GM23338 (cell line): ENCODE measurements at regions not wholly inside any gene's neighbourhood (a gene's known extent, or its start where the extent isn't known, plus 50 kb on each side); places are given as distances from the start of the nearest gene placed in this dataset.

Source experiments
- ATAC-seq: fragments of 200-7000 bp; cut with Tn5 transposase; 3 replicates; pipeline ENCODE4 v1.9.1; 2020
- DNase-seq: peaks from one replicate; pipeline ENCODE4 v3.0.0-alpha.2; 2015; ENCODE audit warnings: low spot score
- H2AFZ ChIP-seq: fragments of 200-600 bp; sonication (generic); 2 replicates; pipeline ENCODE4 v1.8.0; 2016; ENCODE audit warnings: antibody characterized with exemption, mild to moderate bottlenecking, moderate library complexity
- H3F3A ChIP-seq: fragments of 200-600 bp; sonication (generic); replicated peaks from 2 replicates; pipeline ENCODE4 v1.8.0; 2017; ENCODE audit warnings: antibody characterized with exemption, mixed run types, low read depth
- H3K27ac ChIP-seq: fragments of 200-600 bp; sonication (generic); 2 replicates; pipeline ENCODE4 v1.6.1; 2016; ENCODE audit warnings: low read depth
- H3K27me3 ChIP-seq: fragments of 200-600 bp; sonication (generic); 2 replicates; pipeline ENCODE4 v1.8.0; 2016; ENCODE audit warnings: mild to moderate bottlenecking, mixed run types, moderate library complexity; ENCODE audit not compliant: insufficient read depth
- H3K36me3 ChIP-seq: fragments of 200-600 bp; sonication (generic); 2 replicates; pipeline ENCODE4 v1.8.0; 2016; ENCODE audit warnings: mild to moderate bottlenecking; ENCODE audit not compliant: insufficient read depth
- H3K4me1 ChIP-seq: fragments of 200-600 bp; sonication (generic); 2 replicates; pipeline ENCODE4 v1.8.0; 2016; ENCODE audit warnings: mild to moderate bottlenecking, moderate library complexity; ENCODE audit not compliant: insufficient read depth
- H3K4me2 ChIP-seq: fragments of 200-600 bp; sonication (generic); 2 replicates; pipeline ENCODE4 v1.7.1; 2017; ENCODE audit warnings: mixed run types
- H3K4me3 ChIP-seq: fragments of 200-600 bp; sonication (generic); 2 replicates; pipeline ENCODE4 v1.6.1; 2016; ENCODE audit warnings: mixed run types
- H3K79me2 ChIP-seq: fragments of 200-600 bp; sonication (generic); replicated peaks from 2 replicates; pipeline ENCODE4 v1.8.0; 2017; ENCODE audit warnings: mild to moderate bottlenecking; ENCODE audit not compliant: insufficient read depth
- H3K9me2 ChIP-seq: fragments of 200-600 bp; sonication (generic); 2 replicates; pipeline ENCODE4 v1.8.0; 2017; ENCODE audit not compliant: insufficient read depth
- H4K20me1 ChIP-seq: fragments of 200-600 bp; sonication (generic); replicated peaks from 2 replicates; pipeline ENCODE4 v1.8.0; 2017; ENCODE audit warnings: mild to moderate bottlenecking; ENCODE audit not compliant: insufficient read depth
- H3K27ac Mint-ChIP-seq: 2 replicates; pipeline ENCODE4 v1.8.0; 2020; ENCODE audit warnings: inconsistent platforms, mild to moderate bottlenecking, moderate library complexity, mixed read lengths
- H3K27me3 Mint-ChIP-seq: 3 replicates; pipeline ENCODE4 v1.8.0; 2022; ENCODE audit warnings: low read depth, mild to moderate bottlenecking, moderate library complexity, mixed read lengths, inconsistent platforms; ENCODE audit not compliant: insufficient read depth, poor library complexity
- H3K36me3 Mint-ChIP-seq: 3 replicates; pipeline ENCODE4 v1.8.0; 2021; ENCODE audit warnings: low read depth, mild to moderate bottlenecking, inconsistent platforms, moderate library complexity, mixed read lengths
- H3K4me1 Mint-ChIP-seq: 3 replicates; pipeline ENCODE4 v1.8.0; 2020; ENCODE audit warnings: mild to moderate bottlenecking, inconsistent platforms, mixed read lengths
- H3K4me3 Mint-ChIP-seq: 3 replicates; pipeline ENCODE4 v1.8.0; 2021; ENCODE audit warnings: moderate library complexity, mild to moderate bottlenecking, inconsistent platforms, mixed read lengths
- H3K9me3 Mint-ChIP-seq: 3 replicates; pipeline ENCODE4 v1.8.0; 2020; ENCODE audit warnings: moderate library complexity, mild to moderate bottlenecking, inconsistent platforms, mixed read lengths
- CREB1 ChIP-seq: fragments of 250-450 bp; sonication (Bioruptor Pico); IDR thresholded peaks from 2 replicates; pipeline ENCODE4 v1.5.0; 2020; ENCODE audit warnings: low read depth, mild to moderate bottlenecking, moderate library complexity
- EZH2 ChIP-seq: fragments of 200-600 bp; sonication (generic); IDR thresholded peaks from one replicate; pipeline ENCODE4 v1.8.0; 2017; ENCODE audit warnings: antibody characterized with exemption, mild to moderate bottlenecking, low read depth; ENCODE audit not compliant: unreplicated experiment
- EZH2phosphoT487 ChIP-seq: fragments of 200-600 bp; sonication (generic); IDR thresholded peaks from one replicate; pipeline ENCODE4 v1.8.1; 2018; ENCODE audit warnings: antibody characterized with exemption; ENCODE audit not compliant: unreplicated experiment
- JUNB ChIP-seq: IDR thresholded peaks from one replicate; pipeline ENCODE4 v1.6.1; 2016; ENCODE audit warnings: antibody characterized with exemption; ENCODE audit not compliant: unreplicated experiment
- NANOG ChIP-seq: IDR thresholded peaks from 2 replicates; pipeline ENCODE4 v1.6.1; 2016; ENCODE audit warnings: antibody characterized with exemption, borderline replicate concordance
- POLR2AphosphoS5 ChIP-seq: IDR thresholded peaks from 2 replicates; pipeline ENCODE4 v1.6.1; 2016; ENCODE audit warnings: antibody characterized with exemption, low read depth
- STAT1 ChIP-seq: IDR thresholded peaks from one replicate; pipeline ENCODE4 v1.6.1; 2016; ENCODE audit warnings: antibody characterized with exemption; ENCODE audit not compliant: unreplicated experiment
- ZNF114 ChIP-seq: fragments of 250-450 bp; sonication (Bioruptor Pico); IDR thresholded peaks from 2 replicates; pipeline ENCODE4 v1.5.0; 2020; ENCODE audit warnings: mild to moderate bottlenecking, moderate library complexity
- ZNF331 ChIP-seq: fragments of 250-450 bp; sonication (Bioruptor Pico); IDR thresholded peaks from 2 replicates; pipeline ENCODE4 v1.5.0; 2020; ENCODE audit warnings: low read depth, mild to moderate bottlenecking, moderate library complexity
- TF ChIP-seq, protein P1 (sequence below), 2 experiments: fragments of 200-600 bp in 1 of 2; sonication (generic) in 1 of 2; conservative IDR thresholded peaks; 2 replicates each; pipeline versions ENCODE4 v1.5.1 to v1.6.1; 2016 to 2017; ENCODE audit warnings: antibody characterized with exemption in 2 of 2, low read depth in 2 of 2, mild to moderate bottlenecking in 2 of 2, moderate library complexity in 1 of 2
- TF ChIP-seq, protein P2 (sequence below): fragments of 250-450 bp; sonication (Bioruptor Pico); IDR thresholded peaks from 2 replicates; pipeline ENCODE4 v1.5.0; 2020; ENCODE audit warnings: mild to moderate bottlenecking, moderate library complexity
- TF ChIP-seq, protein P3 (sequence below): IDR thresholded peaks from one replicate; pipeline ENCODE4 v1.6.1; 2018; ENCODE audit warnings: antibody characterized with exemption; ENCODE audit not compliant: unreplicated experiment
- TF ChIP-seq, protein P4 (sequence below): IDR thresholded peaks from 2 replicates; pipeline ENCODE4 v1.6.1; 2016; ENCODE audit warnings: antibody characterized with exemption

DNA sequence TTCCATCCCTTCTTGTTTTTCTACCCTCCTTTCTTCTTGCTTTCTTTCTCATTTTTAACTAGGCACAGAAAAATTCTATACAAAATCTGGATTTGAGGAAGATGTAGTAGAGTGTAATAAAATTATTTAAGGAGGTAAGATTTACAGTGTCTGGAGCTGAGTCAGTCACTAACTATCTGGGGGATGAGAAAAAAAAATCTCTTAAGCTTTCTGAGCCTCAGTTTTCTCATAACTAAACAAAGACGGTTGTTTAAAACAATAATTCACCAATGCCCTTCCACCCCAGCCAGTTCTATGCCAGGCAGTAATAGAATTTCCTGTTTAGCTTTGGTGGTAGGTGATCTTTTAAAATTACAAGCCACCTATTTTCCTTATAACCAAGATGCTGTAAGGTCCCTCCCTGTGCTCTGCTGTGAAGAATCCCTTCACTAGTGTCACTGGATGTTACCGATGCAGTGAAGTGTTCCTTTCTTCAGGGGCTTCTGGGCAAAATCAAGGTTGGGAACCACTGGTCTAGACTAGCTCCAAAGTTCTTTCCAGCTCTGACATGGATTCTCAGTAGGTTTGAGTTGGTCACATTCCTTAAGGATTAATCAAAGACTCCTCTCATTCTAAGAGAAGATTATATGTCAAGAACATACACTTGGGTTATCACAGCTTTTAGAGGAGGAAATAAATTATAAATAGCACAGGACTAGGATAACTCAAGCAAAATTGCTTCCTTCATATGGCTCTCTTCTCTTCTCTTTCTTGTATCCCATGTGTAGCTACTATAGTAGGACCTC is 289.0 kb downstream of the CDH2 start:
- no peaks in the 10 kb centered on the region for H3K27me3 Mint-ChIP-seq
- H3F3A ChIP-seq, result no peaks in the 10 kb centered on the region
- no peak for TF ChIP-seq JUNB
- no peak for TF ChIP-seq POLR2AphosphoS5
- TF ChIP-seq, protein P1, sequence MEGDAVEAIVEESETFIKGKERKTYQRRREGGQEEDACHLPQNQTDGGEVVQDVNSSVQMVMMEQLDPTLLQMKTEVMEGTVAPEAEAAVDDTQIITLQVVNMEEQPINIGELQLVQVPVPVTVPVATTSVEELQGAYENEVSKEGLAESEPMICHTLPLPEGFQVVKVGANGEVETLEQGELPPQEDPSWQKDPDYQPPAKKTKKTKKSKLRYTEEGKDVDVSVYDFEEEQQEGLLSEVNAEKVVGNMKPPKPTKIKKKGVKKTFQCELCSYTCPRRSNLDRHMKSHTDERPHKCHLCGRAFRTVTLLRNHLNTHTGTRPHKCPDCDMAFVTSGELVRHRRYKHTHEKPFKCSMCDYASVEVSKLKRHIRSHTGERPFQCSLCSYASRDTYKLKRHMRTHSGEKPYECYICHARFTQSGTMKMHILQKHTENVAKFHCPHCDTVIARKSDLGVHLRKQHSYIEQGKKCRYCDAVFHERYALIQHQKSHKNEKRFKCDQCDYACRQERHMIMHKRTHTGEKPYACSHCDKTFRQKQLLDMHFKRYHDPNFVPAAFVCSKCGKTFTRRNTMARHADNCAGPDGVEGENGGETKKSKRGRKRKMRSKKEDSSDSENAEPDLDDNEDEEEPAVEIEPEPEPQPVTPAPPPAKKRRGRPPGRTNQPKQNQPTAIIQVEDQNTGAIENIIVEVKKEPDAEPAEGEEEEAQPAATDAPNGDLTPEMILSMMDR (conservative IDR thresholded peaks at IDR 0.05; ENCODE audit: low read depth in 2 of 2), result no peak
- TF ChIP-seq, protein P2, sequence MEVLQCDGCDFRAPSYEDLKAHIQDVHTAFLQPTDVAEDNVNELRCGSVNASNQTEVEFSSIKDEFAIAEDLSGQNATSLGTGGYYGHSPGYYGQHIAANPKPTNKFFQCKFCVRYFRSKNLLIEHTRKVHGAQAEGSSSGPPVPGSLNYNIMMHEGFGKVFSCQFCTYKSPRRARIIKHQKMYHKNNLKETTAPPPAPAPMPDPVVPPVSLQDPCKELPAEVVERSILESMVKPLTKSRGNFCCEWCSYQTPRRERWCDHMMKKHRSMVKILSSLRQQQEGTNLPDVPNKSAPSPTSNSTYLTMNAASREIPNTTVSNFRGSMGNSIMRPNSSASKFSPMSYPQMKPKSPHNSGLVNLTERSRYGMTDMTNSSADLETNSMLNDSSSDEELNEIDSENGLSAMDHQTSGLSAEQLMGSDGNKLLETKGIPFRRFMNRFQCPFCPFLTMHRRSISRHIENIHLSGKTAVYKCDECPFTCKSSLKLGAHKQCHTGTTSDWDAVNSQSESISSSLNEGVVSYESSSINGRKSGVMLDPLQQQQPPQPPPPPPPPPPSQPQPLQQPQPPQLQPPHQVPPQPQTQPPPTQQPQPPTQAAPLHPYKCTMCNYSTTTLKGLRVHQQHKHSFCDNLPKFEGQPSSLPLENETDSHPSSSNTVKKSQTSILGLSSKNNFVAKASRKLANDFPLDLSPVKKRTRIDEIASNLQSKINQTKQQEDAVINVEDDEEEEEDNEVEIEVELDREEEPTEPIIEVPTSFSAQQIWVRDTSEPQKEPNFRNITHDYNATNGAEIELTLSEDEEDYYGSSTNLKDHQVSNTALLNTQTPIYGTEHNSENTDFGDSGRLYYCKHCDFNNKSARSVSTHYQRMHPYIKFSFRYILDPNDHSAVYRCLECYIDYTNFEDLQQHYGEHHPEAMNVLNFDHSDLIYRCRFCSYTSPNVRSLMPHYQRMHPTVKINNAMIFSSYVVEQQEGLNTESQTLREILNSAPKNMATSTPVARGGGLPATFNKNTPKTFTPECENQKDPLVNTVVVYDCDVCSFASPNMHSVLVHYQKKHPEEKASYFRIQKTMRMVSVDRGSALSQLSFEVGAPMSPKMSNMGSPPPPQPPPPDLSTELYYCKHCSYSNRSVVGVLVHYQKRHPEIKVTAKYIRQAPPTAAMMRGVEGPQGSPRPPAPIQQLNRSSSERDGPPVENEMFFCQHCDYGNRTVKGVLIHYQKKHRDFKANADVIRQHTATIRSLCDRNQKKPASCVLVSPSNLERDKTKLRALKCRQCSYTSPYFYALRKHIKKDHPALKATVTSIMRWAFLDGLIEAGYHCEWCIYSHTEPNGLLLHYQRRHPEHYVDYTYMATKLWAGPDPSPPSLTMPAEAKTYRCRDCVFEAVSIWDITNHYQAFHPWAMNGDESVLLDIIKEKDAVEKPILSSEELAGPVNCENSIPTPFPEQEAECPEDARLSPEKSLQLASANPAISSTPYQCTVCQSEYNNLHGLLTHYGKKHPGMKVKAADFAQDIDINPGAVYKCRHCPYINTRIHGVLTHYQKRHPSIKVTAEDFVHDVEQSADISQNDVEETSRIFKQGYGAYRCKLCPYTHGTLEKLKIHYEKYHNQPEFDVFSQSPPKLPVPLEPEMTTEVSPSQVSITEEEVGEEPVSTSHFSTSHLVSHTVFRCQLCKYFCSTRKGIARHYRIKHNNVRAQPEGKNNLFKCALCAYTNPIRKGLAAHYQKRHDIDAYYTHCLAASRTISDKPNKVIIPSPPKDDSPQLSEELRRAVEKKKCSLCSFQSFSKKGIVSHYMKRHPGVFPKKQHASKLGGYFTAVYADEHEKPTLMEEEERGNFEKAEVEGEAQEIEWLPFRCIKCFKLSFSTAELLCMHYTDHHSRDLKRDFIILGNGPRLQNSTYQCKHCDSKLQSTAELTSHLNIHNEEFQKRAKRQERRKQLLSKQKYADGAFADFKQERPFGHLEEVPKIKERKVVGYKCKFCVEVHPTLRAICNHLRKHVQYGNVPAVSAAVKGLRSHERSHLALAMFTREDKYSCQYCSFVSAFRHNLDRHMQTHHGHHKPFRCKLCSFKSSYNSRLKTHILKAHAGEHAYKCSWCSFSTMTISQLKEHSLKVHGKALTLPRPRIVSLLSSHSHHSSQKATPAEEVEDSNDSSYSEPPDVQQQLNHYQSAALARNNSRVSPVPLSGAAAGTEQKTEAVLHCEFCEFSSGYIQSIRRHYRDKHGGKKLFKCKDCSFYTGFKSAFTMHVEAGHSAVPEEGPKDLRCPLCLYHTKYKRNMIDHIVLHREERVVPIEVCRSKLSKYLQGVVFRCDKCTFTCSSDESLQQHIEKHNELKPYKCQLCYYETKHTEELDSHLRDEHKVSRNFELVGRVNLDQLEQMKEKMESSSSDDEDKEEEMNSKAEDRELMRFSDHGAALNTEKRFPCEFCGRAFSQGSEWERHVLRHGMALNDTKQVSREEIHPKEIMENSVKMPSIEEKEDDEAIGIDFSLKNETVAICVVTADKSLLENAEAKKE, result no peak
- no peak for TF ChIP-seq ZNF331 (CRISPR knock-in tag)
- TF ChIP-seq CREB1 (CRISPR knock-in tag), result no peak
- TF ChIP-seq STAT1, result no peak
- TF ChIP-seq, protein P3, sequence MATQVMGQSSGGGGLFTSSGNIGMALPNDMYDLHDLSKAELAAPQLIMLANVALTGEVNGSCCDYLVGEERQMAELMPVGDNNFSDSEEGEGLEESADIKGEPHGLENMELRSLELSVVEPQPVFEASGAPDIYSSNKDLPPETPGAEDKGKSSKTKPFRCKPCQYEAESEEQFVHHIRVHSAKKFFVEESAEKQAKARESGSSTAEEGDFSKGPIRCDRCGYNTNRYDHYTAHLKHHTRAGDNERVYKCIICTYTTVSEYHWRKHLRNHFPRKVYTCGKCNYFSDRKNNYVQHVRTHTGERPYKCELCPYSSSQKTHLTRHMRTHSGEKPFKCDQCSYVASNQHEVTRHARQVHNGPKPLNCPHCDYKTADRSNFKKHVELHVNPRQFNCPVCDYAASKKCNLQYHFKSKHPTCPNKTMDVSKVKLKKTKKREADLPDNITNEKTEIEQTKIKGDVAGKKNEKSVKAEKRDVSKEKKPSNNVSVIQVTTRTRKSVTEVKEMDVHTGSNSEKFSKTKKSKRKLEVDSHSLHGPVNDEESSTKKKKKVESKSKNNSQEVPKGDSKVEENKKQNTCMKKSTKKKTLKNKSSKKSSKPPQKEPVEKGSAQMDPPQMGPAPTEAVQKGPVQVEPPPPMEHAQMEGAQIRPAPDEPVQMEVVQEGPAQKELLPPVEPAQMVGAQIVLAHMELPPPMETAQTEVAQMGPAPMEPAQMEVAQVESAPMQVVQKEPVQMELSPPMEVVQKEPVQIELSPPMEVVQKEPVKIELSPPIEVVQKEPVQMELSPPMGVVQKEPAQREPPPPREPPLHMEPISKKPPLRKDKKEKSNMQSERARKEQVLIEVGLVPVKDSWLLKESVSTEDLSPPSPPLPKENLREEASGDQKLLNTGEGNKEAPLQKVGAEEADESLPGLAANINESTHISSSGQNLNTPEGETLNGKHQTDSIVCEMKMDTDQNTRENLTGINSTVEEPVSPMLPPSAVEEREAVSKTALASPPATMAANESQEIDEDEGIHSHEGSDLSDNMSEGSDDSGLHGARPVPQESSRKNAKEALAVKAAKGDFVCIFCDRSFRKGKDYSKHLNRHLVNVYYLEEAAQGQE, result no peak
- TF ChIP-seq, protein P4, sequence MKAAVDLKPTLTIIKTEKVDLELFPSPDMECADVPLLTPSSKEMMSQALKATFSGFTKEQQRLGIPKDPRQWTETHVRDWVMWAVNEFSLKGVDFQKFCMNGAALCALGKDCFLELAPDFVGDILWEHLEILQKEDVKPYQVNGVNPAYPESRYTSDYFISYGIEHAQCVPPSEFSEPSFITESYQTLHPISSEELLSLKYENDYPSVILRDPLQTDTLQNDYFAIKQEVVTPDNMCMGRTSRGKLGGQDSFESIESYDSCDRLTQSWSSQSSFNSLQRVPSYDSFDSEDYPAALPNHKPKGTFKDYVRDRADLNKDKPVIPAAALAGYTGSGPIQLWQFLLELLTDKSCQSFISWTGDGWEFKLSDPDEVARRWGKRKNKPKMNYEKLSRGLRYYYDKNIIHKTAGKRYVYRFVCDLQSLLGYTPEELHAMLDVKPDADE, result no peak
- TF ChIP-seq NANOG, result no peak
- TF ChIP-seq ZNF114 (CRISPR knock-in tag), result no peak
- TF ChIP-seq EZH2, result no peak
- TF ChIP-seq EZH2phosphoT487, result no peak

More for the DNA sequence above, 289.0 kb downstream of the CDH2 start:
- no peak for ATAC-seq
- H3K36me3 ChIP-seq, result no peaks in the 10 kb centered on the region
- no peak for DNase-seq
- no peak overlapping the region for H3K4me3 Mint-ChIP-seq
- H4K20me1 ChIP-seq, result no peaks in the 10 kb centered on the region
- H3K79me2 ChIP-seq, result no peaks in the 10 kb centered on the region
- H3K27me3 ChIP-seq, result no peaks in the 10 kb centered on the region
- H2AFZ ChIP-seq, result no peak overlapping the region
- no peak overlapping the region for H3K4me3 ChIP-seq
- no peaks in the 10 kb centered on the region for H3K9me3 Mint-ChIP-seq
- no peak overlapping the region for H3K4me2 ChIP-seq
- no peaks in the 10 kb centered on the region for H3K36me3 Mint-ChIP-seq
- H3K4me1 ChIP-seq, result no peaks in the 10 kb centered on the region
- no peaks in the 10 kb centered on the region for H3K4me1 Mint-ChIP-seq
- H3K9me2 ChIP-seq, result no peaks in the 10 kb centered on the region
- H3K27ac Mint-ChIP-seq, result no peak overlapping the region
- no peak overlapping the region for H3K27ac ChIP-seq
